ENCODE measurements at regions not wholly inside any gene's neighbourhood (a gene's known extent, or its start where the extent isn't known, plus 50 kb on each side); places are given as distances from the start of the nearest gene placed in this dataset.
"Not testable (repeated sequence)": the region's sequence is repeated elsewhere in the genome, so short reads cannot be mapped to it uniquely, and the experiment has no call there.

DNA sequence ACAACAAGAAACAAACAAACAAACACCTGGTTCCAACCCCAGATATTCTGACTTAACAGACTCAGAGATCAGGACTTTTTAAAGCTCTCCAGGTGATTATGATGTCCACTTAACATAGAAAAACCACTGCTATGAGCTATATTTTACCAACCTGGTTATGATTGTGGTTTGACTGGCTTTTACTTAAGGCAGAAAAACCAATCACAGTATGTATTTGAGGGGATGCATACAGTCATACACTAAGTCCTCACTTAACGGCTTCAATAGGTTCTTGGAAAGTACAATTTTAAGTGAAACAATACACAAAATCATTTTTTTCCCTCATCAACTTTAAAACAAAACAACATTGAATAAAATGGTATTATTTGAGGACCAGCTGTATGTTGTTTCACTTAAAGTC lies 393.6 kb downstream of the ZEB2 start:
- Histone ChIP-seq H3K4me3 (ENCODE audit: extremely low read depth, insufficient read depth, low read length, poor library complexity, severe bottlenecking) (no peak overlapping the region), H3K36me3 (ENCODE audit: control insufficient read depth, insufficient read depth, low read length) (no peaks in the 10 kb centered on the region), H3K4me1 (ENCODE audit: control insufficient read depth, insufficient read depth, low read length, poor library complexity, severe bottlenecking) (no peaks in the 10 kb centered on the region), H3K27ac (ENCODE audit: low read depth, low read length, severe bottlenecking) (no peak overlapping the region), H3K9me3 (ENCODE audit: control insufficient read depth, low read length) (no peaks in the 10 kb centered on the region)
- no CpG with 5 or more reads among the region's 1 CpG for WGBS, 2 experiments (ENCODE audit: insufficient coverage in 2 of 2)

DNA sequence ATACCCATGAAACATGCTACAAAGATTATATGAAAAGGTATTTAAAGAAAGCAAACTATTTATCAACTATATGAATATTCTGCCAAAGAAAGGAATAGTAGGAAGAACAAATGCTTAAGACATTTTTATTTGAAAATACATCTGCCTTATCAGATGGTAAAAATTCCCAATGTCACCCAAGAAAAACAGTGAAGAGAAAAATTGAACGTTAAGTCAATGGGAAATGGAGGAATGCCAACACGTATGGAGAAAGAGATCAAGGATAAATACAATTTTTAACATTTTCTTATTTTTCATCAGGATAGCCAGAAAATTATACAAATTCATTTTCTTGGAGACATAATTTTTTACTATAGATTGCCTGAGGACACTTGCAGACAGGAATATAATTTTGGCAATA lies 394.2 kb downstream of the ZEB2 start:
- 100% methylated on average over 2 of the region's 2 CpGs; no CpG with 5 or more reads in 1 of the 2 experiments for WGBS, 2 experiments (ENCODE audit: insufficient coverage in 2 of 2)
- no peaks in the 10 kb centered on the region for H3K9me3 ChIP-seq (ENCODE audit: control insufficient read depth, low read length)
- no peak overlapping the region for H3K27ac ChIP-seq (ENCODE audit: low read depth, low read length, severe bottlenecking)
- H3K4me1 ChIP-seq (ENCODE audit: control insufficient read depth, insufficient read depth, low read length, poor library complexity, severe bottlenecking): no peaks in the 10 kb centered on the region
- no peaks in the 10 kb centered on the region for H3K36me3 ChIP-seq (ENCODE audit: control insufficient read depth, insufficient read depth, low read length)
- H3K4me3 ChIP-seq (ENCODE audit: extremely low read depth, insufficient read depth, low read length, poor library complexity, severe bottlenecking): no peak overlapping the region

DNA sequence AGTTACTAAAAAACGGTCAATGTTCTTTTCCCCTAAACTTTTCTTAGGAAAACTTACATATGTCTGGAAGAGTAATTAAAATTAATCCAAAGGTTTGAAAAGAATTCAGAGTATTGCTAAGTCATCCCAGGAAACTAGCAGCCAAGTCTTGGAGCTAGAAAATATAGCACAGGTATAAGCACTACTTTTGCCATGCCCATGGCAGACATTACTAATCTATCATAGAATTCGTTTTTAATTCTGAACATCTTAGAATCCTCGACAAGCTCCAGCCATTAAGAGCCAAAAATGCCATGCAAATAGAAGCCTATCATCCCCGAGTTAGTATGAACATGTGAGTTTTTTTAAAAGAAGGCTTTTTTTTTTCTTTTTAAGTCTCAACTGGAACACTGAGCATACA lies 395.0 kb downstream of the ZEB2 start:
- no peaks in the 10 kb centered on the region for H3K4me1 ChIP-seq (ENCODE audit: control insufficient read depth, insufficient read depth, low read length, poor library complexity, severe bottlenecking)
- no peak overlapping the region for H3K4me3 ChIP-seq (ENCODE audit: extremely low read depth, insufficient read depth, low read length, poor library complexity, severe bottlenecking)
- WGBS, 2 experiments (ENCODE audit: insufficient coverage in 2 of 2): 100% methylated on average over 1 of the region's 4 CpGs; no CpG with 5 or more reads in 1 of the 2 experiments
- no peak overlapping the region for H3K27ac ChIP-seq (ENCODE audit: low read depth, low read length, severe bottlenecking)
- H3K36me3 ChIP-seq (ENCODE audit: control insufficient read depth, insufficient read depth, low read length): no peaks in the 10 kb centered on the region
- H3K9me3 ChIP-seq (ENCODE audit: control insufficient read depth, low read length): no peaks in the 10 kb centered on the region

DNA sequence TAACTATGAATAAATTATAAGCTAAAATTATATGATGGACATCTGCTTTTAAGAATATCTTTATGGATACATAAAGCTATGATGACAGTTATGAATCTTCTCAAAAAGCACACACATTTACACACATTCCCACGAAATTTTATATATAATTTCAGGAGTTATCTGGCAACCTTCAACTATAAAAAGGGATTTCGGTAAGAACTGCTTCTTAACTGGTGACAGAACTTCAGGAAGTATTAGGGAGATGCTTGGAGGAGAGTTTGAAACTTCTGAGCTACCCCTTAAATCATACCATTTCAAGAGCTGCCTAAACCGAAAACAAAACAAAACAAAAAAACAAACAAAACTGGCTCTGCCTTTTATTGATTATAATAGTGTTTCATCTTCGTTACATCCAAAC lies 399.4 kb downstream of the ZEB2 start:
- no peak overlapping the region for H3K4me3 ChIP-seq (ENCODE audit: extremely low read depth, insufficient read depth, low read length, poor library complexity, severe bottlenecking)
- no peaks in the 10 kb centered on the region for H3K9me3 ChIP-seq (ENCODE audit: control insufficient read depth, low read length)
- H3K27ac ChIP-seq (ENCODE audit: low read depth, low read length, severe bottlenecking): no peak overlapping the region
- H3K36me3 ChIP-seq (ENCODE audit: control insufficient read depth, insufficient read depth, low read length): no peaks in the 10 kb centered on the region
- WGBS, 2 experiments (ENCODE audit: insufficient coverage in 2 of 2): no CpG with 5 or more reads among the region's 4 CpGs
- H3K4me1 ChIP-seq (ENCODE audit: control insufficient read depth, insufficient read depth, low read length, poor library complexity, severe bottlenecking): no peaks in the 10 kb centered on the region

DNA sequence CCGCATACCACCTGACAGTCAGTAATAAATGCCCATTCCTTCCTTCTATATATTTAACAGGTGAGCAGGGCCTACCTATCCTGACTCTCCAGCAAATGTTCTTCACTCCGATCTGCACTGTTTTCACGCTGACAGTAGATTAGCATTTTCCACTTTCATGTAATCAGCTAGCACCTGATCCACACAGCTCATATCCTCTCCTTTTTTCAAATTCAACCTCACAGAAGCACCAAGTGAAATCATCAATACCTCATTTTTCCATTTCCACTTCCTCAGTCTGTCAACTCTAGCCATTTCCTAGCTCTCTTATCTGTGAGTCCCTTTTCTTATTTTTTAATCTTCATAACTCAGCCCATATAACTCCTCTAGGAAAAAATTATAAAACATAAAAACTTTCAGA lies 402.8 kb downstream of the ZEB2 start:
- Histone ChIP-seq H3K4me3 (ENCODE audit: extremely low read depth, insufficient read depth, low read length, poor library complexity, severe bottlenecking) (no peak overlapping the region), H3K36me3 (ENCODE audit: control insufficient read depth, insufficient read depth, low read length) (no peaks in the 10 kb centered on the region), H3K4me1 (ENCODE audit: control insufficient read depth, insufficient read depth, low read length, poor library complexity, severe bottlenecking) (peaks cover 7% of the 10 kb centered on the region), H3K27ac (ENCODE audit: low read depth, low read length, severe bottlenecking) (no peak overlapping the region), H3K9me3 (ENCODE audit: control insufficient read depth, low read length) (no peaks in the 10 kb centered on the region)
- WGBS, 2 experiments (ENCODE audit: insufficient coverage in 2 of 2): 83 to 97% methylated on average over 3 of the region's 3 CpGs

DNA sequence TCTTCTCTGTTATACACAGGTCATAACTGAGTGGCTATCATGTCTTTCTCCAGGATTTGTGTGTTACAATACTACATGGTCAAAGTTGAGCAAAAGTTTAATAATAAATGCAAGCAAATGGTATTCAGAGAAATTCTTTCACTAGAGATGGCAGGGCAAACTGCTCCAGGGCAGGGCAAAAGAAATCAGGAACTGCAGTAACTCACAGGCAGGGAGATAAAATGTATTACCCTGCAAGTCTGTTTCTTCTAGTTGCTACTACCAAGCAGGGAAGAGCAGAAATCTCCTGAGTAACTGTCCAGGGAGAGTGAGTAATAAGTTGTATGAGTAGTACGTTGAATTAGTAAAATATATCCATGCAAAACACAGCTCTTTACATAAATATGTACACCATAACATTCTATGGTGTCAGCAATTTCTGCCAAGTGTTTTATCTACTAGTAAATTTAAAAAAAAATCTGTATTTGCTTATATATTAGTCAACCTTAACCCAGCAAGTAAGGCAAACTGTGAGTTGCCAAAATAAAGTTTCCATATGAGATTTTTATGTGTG lies 404.1 kb downstream of the ZEB2 start:
- peaks cover 13% of the 10 kb centered on the region for H3K4me1 ChIP-seq (ENCODE audit: control insufficient read depth, insufficient read depth, low read length, poor library complexity, severe bottlenecking)
- no peak overlapping the region for H3K4me3 ChIP-seq (ENCODE audit: extremely low read depth, insufficient read depth, low read length, poor library complexity, severe bottlenecking)
- WGBS, 2 experiments (ENCODE audit: insufficient coverage in 2 of 2): no CpG with 5 or more reads among the region's 1 CpG
- H3K36me3 ChIP-seq (ENCODE audit: control insufficient read depth, insufficient read depth, low read length): no peaks in the 10 kb centered on the region
- H3K27ac ChIP-seq (ENCODE audit: low read depth, low read length, severe bottlenecking): no peak overlapping the region
- H3K9me3 ChIP-seq (ENCODE audit: control insufficient read depth, low read length): no peaks in the 10 kb centered on the region

DNA sequence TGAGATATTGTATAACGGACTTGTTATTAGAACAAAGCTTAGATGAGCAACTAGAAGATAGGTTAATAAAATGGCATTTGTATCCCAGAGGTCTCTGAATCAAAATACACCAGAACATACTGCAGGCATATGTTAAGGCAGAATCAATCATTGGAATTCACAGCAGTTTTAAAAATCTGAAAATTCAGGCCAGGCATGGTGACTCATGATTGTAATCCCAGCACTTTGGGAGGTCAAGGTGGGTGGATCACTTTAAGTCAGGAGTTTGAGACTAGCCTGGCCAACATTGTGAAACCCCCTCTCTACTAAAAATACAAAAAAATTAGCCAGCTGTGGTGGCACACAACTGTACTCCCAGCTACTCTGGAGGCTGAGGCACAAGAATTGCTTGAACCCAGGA lies 405.2 kb downstream of the ZEB2 start:
- Histone ChIP-seq H3K36me3 (ENCODE audit: control insufficient read depth, insufficient read depth, low read length) (no peaks in the 10 kb centered on the region), H3K4me3 (ENCODE audit: extremely low read depth, insufficient read depth, low read length, poor library complexity, severe bottlenecking) (no peak overlapping the region), H3K9me3 (ENCODE audit: control insufficient read depth, low read length) (no peaks in the 10 kb centered on the region), H3K27ac (ENCODE audit: low read depth, low read length, severe bottlenecking) (no peak overlapping the region), H3K4me1 (ENCODE audit: control insufficient read depth, insufficient read depth, low read length, poor library complexity, severe bottlenecking) (peaks cover 13% of the 10 kb centered on the region)
- WGBS, 2 experiments (ENCODE audit: insufficient coverage in 2 of 2): 100% methylated on average over 1 of the region's 1 CpG; no CpG with 5 or more reads in 1 of the 2 experiments

DNA sequence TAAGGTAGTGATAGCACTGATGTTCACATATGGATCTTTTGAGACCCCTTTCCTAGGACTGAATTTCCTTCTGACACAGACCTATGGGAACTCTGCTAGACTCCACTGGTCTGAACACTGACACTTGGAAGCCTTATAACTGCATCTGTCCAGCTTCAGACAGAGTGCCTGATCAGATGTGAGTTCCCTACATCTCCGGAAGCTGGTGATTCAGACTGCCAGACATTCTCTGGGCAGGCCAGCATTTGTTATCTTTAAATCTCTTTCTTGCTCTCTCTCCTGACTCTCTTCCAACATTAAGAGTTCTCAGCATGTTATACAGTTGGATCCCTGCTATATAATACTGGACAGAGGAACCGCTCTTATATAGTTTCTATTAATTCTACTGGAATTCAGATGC lies 408.5 kb downstream of the ZEB2 start:
- H3K27ac ChIP-seq (ENCODE audit: low read depth, low read length, severe bottlenecking): peak overlapping the region; percentile 74
- no peaks in the 10 kb centered on the region for H3K36me3 ChIP-seq (ENCODE audit: control insufficient read depth, insufficient read depth, low read length)
- H3K4me3 ChIP-seq (ENCODE audit: extremely low read depth, insufficient read depth, low read length, poor library complexity, severe bottlenecking): no peak overlapping the region
- WGBS, 2 experiments (ENCODE audit: insufficient coverage in 2 of 2): 80% methylated on average over 1 of the region's 2 CpGs; no CpG with 5 or more reads in 1 of the 2 experiments
- H3K9me3 ChIP-seq (ENCODE audit: control insufficient read depth, low read length): no peaks in the 10 kb centered on the region
- H3K4me1 ChIP-seq (ENCODE audit: control insufficient read depth, insufficient read depth, low read length, poor library complexity, severe bottlenecking): peaks cover 13% of the 10 kb centered on the region

DNA sequence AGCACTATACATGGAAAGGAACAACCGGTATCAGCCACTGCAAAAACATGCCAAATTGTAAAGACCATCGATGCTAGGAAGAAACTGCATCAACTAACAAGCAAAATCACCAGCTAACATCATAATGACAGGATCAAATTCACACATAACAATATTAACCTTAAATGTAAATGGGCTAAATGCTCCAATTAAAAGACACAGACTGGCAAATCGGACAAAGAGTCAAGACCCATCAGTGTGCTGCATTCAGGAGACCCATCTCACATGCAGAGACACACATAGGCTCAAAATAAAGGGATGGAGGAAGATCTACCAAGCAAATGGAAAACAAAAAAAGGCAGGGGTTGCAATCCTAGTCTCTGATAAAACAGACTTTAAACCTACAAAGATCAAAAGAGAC lies 413.8 kb downstream of the ZEB2 start:
- not testable (repeated sequence) for H3K4me1 ChIP-seq (ENCODE audit: control insufficient read depth, insufficient read depth, low read length, poor library complexity, severe bottlenecking); H3K36me3 ChIP-seq (ENCODE audit: control insufficient read depth, insufficient read depth, low read length); H3K4me3 ChIP-seq (ENCODE audit: extremely low read depth, insufficient read depth, low read length, poor library complexity, severe bottlenecking); H3K27ac ChIP-seq (ENCODE audit: low read depth, low read length, severe bottlenecking)
- WGBS, 2 experiments (ENCODE audit: insufficient coverage in 2 of 2): no CpG with 5 or more reads among the region's 3 CpGs
- peaks cover 15% of the 10 kb centered on the region for H3K9me3 ChIP-seq (ENCODE audit: control insufficient read depth, low read length)

DNA sequence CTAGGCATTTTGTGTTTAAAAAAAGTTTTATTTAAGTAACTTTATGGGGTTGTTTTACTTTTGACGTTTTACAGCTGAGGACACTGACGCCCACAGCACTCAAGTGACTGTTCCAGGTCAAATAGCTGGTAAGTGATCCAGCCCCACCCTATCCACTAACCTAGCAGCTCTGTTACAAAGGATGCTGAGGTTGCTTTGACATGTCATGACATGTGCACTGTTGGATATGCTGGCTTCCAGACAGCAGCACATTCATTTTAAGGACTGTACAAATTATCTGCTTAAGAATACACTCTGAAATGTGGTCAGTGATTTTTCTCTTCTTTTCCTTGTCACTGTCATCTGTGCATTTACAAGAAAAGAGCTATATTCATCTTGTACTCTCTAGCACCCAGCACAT lies 417.5 kb downstream of the ZEB2 start:
- H3K27ac ChIP-seq (ENCODE audit: low read depth, low read length, severe bottlenecking): no peak overlapping the region
- H3K36me3 ChIP-seq (ENCODE audit: control insufficient read depth, insufficient read depth, low read length): no peaks in the 10 kb centered on the region
- no CpG with 5 or more reads among the region's 2 CpGs for WGBS, 2 experiments (ENCODE audit: insufficient coverage in 2 of 2)
- no peak overlapping the region for H3K4me3 ChIP-seq (ENCODE audit: extremely low read depth, insufficient read depth, low read length, poor library complexity, severe bottlenecking)
- H3K4me1 ChIP-seq (ENCODE audit: control insufficient read depth, insufficient read depth, low read length, poor library complexity, severe bottlenecking): peaks cover 11% of the 10 kb centered on the region
- H3K9me3 ChIP-seq (ENCODE audit: control insufficient read depth, low read length): peaks cover 15% of the 10 kb centered on the region

DNA sequence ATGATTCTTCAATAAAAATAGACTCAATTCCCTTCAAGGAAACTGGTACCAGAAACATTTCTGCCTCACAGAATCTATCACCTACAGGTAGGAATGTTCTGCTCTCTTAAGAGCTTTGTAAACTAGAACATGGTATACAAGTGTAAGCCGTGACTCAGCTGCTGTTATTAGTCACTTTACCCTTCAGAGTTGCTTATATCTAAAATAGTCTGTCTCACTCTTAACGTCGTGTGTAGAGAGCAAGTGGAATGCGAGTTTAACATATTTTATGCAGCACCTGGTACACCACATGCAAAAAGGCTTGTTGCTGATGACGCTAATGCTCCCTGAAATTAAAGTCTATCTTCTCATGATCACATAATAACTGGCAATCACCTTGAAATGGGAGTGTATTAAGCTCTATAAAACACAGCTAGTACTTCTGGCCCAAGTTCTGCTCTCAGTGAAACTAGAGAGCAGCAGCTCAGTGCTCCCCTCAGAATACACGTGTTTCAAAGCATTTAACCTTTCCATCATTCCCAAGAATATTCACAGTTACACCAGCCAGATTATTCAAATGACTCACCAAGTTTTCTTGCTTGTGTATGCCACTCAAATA lies 420.0 kb downstream of the ZEB2 start:
- no peak overlapping the region for H3K27ac ChIP-seq (ENCODE audit: low read depth, low read length, severe bottlenecking)
- H3K4me1 ChIP-seq (ENCODE audit: control insufficient read depth, insufficient read depth, low read length, poor library complexity, severe bottlenecking): peaks cover 11% of the 10 kb centered on the region
- WGBS, 2 experiments (ENCODE audit: insufficient coverage in 2 of 2): 80% methylated on average over 1 to 5 of the region's 6 CpGs

More for the DNA sequence above, 420.0 kb downstream of the ZEB2 start:
- Histone ChIP-seq H3K9me3 (ENCODE audit: control insufficient read depth, low read length) (peaks cover 9% of the 10 kb centered on the region), H3K36me3 (ENCODE audit: control insufficient read depth, insufficient read depth, low read length) (no peaks in the 10 kb centered on the region), H3K4me3 (ENCODE audit: extremely low read depth, insufficient read depth, low read length, poor library complexity, severe bottlenecking) (no peak overlapping the region)
